ENCODE measurements at regions not wholly inside any gene's neighbourhood (a gene's known extent, or its start where the extent isn't known, plus 50 kb on each side); places are given as distances from the start of the nearest gene placed in this dataset.

DNA sequence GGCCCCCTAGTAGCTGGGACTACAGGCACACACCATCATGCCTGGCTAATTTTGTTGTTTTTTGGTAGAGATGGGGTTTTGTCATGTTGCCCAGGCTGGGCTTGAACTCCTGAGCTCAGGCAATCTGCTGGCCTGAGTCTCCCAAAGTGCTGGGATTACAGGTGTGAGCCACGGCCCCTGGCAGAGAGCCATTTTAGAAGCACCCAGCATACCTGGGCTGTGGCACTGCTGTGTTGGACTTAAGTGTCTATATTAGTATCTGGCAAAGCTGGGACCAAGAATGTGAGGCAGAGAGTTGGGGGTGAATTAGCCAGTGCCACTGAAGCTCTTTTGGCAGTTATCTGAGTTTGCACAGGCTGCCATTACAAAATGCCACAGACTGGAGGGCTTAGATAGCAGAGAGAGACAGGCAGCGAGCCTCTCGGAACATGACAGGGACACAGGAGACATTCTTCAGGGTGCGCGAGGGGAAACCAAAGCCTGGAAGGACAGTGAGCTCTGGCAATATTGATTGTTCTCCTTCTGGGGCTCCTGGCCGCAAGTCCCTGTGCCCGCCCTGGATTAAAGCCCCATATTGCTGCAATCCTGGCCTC, 87.7 kb upstream of the ALX4 start:
- in situ Hi-C loops (cut with HindIII; ENCODE audit: low pct_unique_long_range_greater_than_20kb, low sequenced_read_pairs) (no loop called here), intact Hi-C loops (cut with micrococcal nuclease; ENCODE audit: unreplicated experiment) (no loop called here)
- ChIA-PET POLR2A (no interaction called here), CTCF (no interaction called here)
- H3K9me3 ChIP-seq (ENCODE audit: control insufficient read depth, insufficient read depth, low read depth, low read length): no peaks in the 10 kb centered on the region
- ATAC-seq (no peak), DNase-seq (ENCODE audit: low read depth, low spot score) (no peak)
- TF ChIP-seq SIN3A (IDR thresholded peaks at IDR 0.05; ENCODE audit: borderline replicate concordance, insufficient read depth, low read depth, low read length) (no peak), CTCF (IDR thresholded peaks at IDR 0.05) (no peak), POLR2AphosphoS5 (IDR thresholded peaks at IDR 0.05; ENCODE audit: low read depth, low read length) (no peak), TCF7L2 (IDR thresholded peaks at IDR 0.05; ENCODE audit: low read depth, low read length) (no peak)
- TF ChIP-seq, protein P1, sequence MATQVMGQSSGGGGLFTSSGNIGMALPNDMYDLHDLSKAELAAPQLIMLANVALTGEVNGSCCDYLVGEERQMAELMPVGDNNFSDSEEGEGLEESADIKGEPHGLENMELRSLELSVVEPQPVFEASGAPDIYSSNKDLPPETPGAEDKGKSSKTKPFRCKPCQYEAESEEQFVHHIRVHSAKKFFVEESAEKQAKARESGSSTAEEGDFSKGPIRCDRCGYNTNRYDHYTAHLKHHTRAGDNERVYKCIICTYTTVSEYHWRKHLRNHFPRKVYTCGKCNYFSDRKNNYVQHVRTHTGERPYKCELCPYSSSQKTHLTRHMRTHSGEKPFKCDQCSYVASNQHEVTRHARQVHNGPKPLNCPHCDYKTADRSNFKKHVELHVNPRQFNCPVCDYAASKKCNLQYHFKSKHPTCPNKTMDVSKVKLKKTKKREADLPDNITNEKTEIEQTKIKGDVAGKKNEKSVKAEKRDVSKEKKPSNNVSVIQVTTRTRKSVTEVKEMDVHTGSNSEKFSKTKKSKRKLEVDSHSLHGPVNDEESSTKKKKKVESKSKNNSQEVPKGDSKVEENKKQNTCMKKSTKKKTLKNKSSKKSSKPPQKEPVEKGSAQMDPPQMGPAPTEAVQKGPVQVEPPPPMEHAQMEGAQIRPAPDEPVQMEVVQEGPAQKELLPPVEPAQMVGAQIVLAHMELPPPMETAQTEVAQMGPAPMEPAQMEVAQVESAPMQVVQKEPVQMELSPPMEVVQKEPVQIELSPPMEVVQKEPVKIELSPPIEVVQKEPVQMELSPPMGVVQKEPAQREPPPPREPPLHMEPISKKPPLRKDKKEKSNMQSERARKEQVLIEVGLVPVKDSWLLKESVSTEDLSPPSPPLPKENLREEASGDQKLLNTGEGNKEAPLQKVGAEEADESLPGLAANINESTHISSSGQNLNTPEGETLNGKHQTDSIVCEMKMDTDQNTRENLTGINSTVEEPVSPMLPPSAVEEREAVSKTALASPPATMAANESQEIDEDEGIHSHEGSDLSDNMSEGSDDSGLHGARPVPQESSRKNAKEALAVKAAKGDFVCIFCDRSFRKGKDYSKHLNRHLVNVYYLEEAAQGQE (IDR thresholded peaks at IDR 0.05; ENCODE audit: insufficient read depth in 1 of 2, low read depth in 2 of 2, low read length in 1 of 2): no peak
- H3K4me1 ChIP-seq (ENCODE audit: control insufficient read depth, insufficient read depth, low read length): no peaks in the 10 kb centered on the region
- BruUV-seq (replicated peaks): no TSS peak
- H3K4me3 ChIP-seq (ENCODE audit: low read depth in 2 of 2, low read length in 2 of 2): no peak overlapping the region
- no peak overlapping the region for H3K27ac ChIP-seq (ENCODE audit: low read length)
- no peaks in the 10 kb centered on the region; the same call in 1 of the 2 replicates for H3K27me3 ChIP-seq (ENCODE audit: control insufficient read depth, insufficient read depth, low read length)
- no peaks in the 10 kb centered on the region for H3K36me3 ChIP-seq (ENCODE audit: control insufficient read depth, insufficient read depth, low read length)

- Histone ChIP-seq H3K4me1 (ENCODE audit: control insufficient read depth, insufficient read depth, low read length) (no peaks in the 10 kb centered on the region), H3K4me3 (ENCODE audit: low read depth in 2 of 2, low read length in 2 of 2) (no peak overlapping the region), H3K27me3 (ENCODE audit: control insufficient read depth, insufficient read depth, low read length) (no peaks in the 10 kb centered on the region; the same call in 1 of the 2 replicates), H3K36me3 (ENCODE audit: control insufficient read depth, insufficient read depth, low read length) (no peaks in the 10 kb centered on the region), H3K9me3 (ENCODE audit: control insufficient read depth, insufficient read depth, low read depth, low read length) (no peaks in the 10 kb centered on the region), H3K27ac (ENCODE audit: low read length) (no peak overlapping the region)
- TF ChIP-seq TCF7L2 (IDR thresholded peaks at IDR 0.05; ENCODE audit: low read depth, low read length) (no peak), SIN3A (IDR thresholded peaks at IDR 0.05; ENCODE audit: borderline replicate concordance, insufficient read depth, low read depth, low read length) (no peak), CTCF (IDR thresholded peaks at IDR 0.05) (no peak), POLR2AphosphoS5 (IDR thresholded peaks at IDR 0.05; ENCODE audit: low read depth, low read length) (no peak)
- TF ChIP-seq, protein P1 (IDR thresholded peaks at IDR 0.05; ENCODE audit: insufficient read depth in 1 of 2, low read depth in 2 of 2, low read length in 1 of 2): no peak
- intact Hi-C loops (cut with micrococcal nuclease; ENCODE audit: unreplicated experiment): no loop called here
- in situ Hi-C loops (cut with HindIII; ENCODE audit: low pct_unique_long_range_greater_than_20kb, low sequenced_read_pairs): no loop called here
- BruUV-seq (replicated peaks): no TSS peak
- ChIA-PET POLR2A (no interaction called here), CTCF (interaction anchor here (0.6 kb wide), 1 partner anchor 51 kb away, joined by 8 read pairs; no protein-coding TSS in a partner anchor)
- ATAC-seq (no peak), DNase-seq (ENCODE audit: low read depth, low spot score) (no peak)
These were observed 88.5 kb upstream of the ALX4 start for GRCh38 chr11:44398266-44399030.

Measured in Panc1 (cell line).